HG02588 (cell line): ENCODE measurements at regions not wholly inside any gene's neighbourhood (a gene's known extent, or its start where the extent isn't known, plus 50 kb on each side); places are given as distances from the start of the nearest gene placed in this dataset.
"Not testable (repeated sequence)": the region's sequence is repeated elsewhere in the genome, so short reads cannot be mapped to it uniquely, and the experiment has no call there.

Source experiments
- ATAC-seq: cut with Tn5 transposase; IDR thresholded peaks from one replicate; pipeline ENCODE4 v1.9.1; 2021; ENCODE audit warnings: mild to moderate bottlenecking, moderate library complexity; ENCODE audit not compliant: unreplicated experiment

GRCh38 chr2:207216457-207216856 lies 50.7 kb upstream of the KLF7 start:
- ATAC-seq: no peak

GRCh38 chr2:207217442-207217841 lies 51.7 kb upstream of the KLF7 start:
- no peak for ATAC-seq

GRCh38 chr2:207219081-207219630 lies 53.4 kb upstream of the KLF7 start:
- no peak for ATAC-seq

GRCh38 chr2:207219676-207220501 lies 54.1 kb upstream of the KLF7 start:
- ATAC-seq: no peak

GRCh38 chr2:207221731-207222130 lies 56.0 kb upstream of the KLF7 start:
- ATAC-seq: no peak

GRCh38 chr2:207223051-207223450 lies 57.3 kb upstream of the KLF7 start:
- peak; percentile 93 for ATAC-seq

GRCh38 chr2:207224381-207224780 lies 58.6 kb upstream of the KLF7 start:
- no peak for ATAC-seq

GRCh38 chr2:207224791-207225482 lies 59.2 kb upstream of the KLF7 start:
- ATAC-seq: no peak

GRCh38 chr2:207225773-207226172 lies 60.0 kb upstream of the KLF7 start:
- no peak for ATAC-seq

GRCh38 chr2:207226243-207226642 lies 60.5 kb upstream of the KLF7 start:
- ATAC-seq: no peak

GRCh38 chr2:207226671-207227061 lies 60.9 kb upstream of the KLF7 start:
- no peak for ATAC-seq

- no peak for ATAC-seq
These were observed 61.5 kb upstream of the KLF7 start for GRCh38 chr2:207227062-207227748.

- ATAC-seq: no peak
These were observed 62.0 kb upstream of the KLF7 start for GRCh38 chr2:207227749-207228145.

GRCh38 chr2:207228402-207228801 lies 62.7 kb upstream of the KLF7 start:
- ATAC-seq: no peak

GRCh38 chr2:207229161-207229560 lies 63.4 kb upstream of the KLF7 start:
- no peak for ATAC-seq

GRCh38 chr2:207230261-207231105 lies 64.7 kb upstream of the KLF7 start:
- no peak for ATAC-seq

GRCh38 chr2:207231106-207231865 lies 65.5 kb upstream of the KLF7 start:
- ATAC-seq: no peak

- no peak for ATAC-seq
These were observed 66.2 kb upstream of the KLF7 start for GRCh38 chr2:207231967-207232366.

- not testable (repeated sequence) for ATAC-seq
These were observed 67.4 kb upstream of the KLF7 start for GRCh38 chr2:207233141-207233540.

- ATAC-seq: no peak
These were observed 68.0 kb upstream of the KLF7 start for GRCh38 chr2:207233731-207234130.
